ENCODE measurements at regions not wholly inside any gene's neighbourhood (a gene's known extent, or its start where the extent isn't known, plus 50 kb on each side); places are given as distances from the start of the nearest gene placed in this dataset.

DNA sequence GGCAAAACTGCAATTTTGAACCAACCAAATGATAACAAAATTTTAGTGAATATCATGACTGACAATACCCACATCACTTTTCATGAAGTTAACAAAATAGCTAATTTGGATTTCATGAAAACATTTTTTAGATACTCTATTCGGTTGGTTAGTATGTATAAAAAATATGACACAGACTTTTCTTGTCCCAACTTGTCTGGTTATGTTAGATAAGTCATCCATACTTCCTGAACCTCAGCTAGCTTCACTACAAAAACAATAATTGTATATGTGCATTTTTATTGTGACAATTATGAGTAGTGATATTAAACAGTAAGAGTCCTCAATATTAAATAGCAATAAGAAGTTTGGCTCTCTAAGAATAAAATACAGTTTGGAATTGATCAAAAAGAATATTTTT, 408.1 kb upstream of the DSEL start:
- no peak for TF ChIP-seq EZH2phosphoT487 (IDR thresholded peaks at IDR 0.05; ENCODE audit: insufficient read depth, low read depth)
- no peak for TF ChIP-seq EZH2 (IDR thresholded peaks at IDR 0.05; ENCODE audit: insufficient read depth, poor library complexity, severe bottlenecking)

All from GM23248 (cell line).